Smooth muscle cell (in vitro differentiated cells): ENCODE measurements at regions not wholly inside any gene's neighbourhood (a gene's known extent, or its start where the extent isn't known, plus 50 kb on each side); places are given as distances from the start of the nearest gene placed in this dataset.
"Not testable (repeated sequence)": the region's sequence is repeated elsewhere in the genome, so short reads cannot be mapped to it uniquely, and the experiment has no call there.

Source experiments
- DNase-seq: peaks from one replicate; lab custom pipeline; 2025; ENCODE audit not compliant: unreplicated experiment; lab: John Stamatoyannopoulos, UW
- H2AFZ ChIP-seq: fragments of 200-600 bp; sonication (generic); 2 replicates; pipeline ENCODE4 v1.6.0; 2016; ENCODE audit warnings: antibody characterized with exemption, low read depth, mild to moderate bottlenecking
- H3F3A ChIP-seq: fragments of 200-600 bp; sonication (generic); 2 replicates; pipeline ENCODE4 v1.6.0; 2017; ENCODE audit warnings: antibody characterized with exemption, low read depth
- H3K27ac ChIP-seq: fragments of 200-600 bp; sonication (generic); 2 replicates; pipeline ENCODE4 v1.5.1; 2016; ENCODE audit warnings: low read depth, mild to moderate bottlenecking
- H3K27me3 ChIP-seq: fragments of 200-600 bp; sonication (generic); 2 replicates; pipeline ENCODE4 v1.6.1; 2016; ENCODE audit warnings: low read depth, mild to moderate bottlenecking
- H3K36me3 ChIP-seq: fragments of 200-600 bp; sonication (generic); 2 replicates; pipeline ENCODE4 v1.5.1; 2016; ENCODE audit warnings: low read depth
- H3K4me1 ChIP-seq: fragments of 200-600 bp; sonication (generic); 2 replicates; pipeline ENCODE4 v1.5.1; 2016; ENCODE audit warnings: low read depth
- H3K4me2 ChIP-seq: fragments of 200-600 bp; sonication (generic); 2 replicates; pipeline ENCODE4 v1.6.0; 2016; ENCODE audit warnings: mild to moderate bottlenecking
- H3K4me3 ChIP-seq: fragments of 200-600 bp; sonication (generic); 2 replicates; pipeline ENCODE4 v1.5.1; 2016; ENCODE audit warnings: mild to moderate bottlenecking
- H3K79me2 ChIP-seq: fragments of 200-600 bp; sonication (generic); 2 replicates; pipeline ENCODE4 v1.6.0; 2016; ENCODE audit warnings: low read depth, mild to moderate bottlenecking
- H3K9ac ChIP-seq: fragments of 200-600 bp; sonication (generic); 2 replicates; pipeline ENCODE4 v1.6.0; 2016; ENCODE audit warnings: low read depth
- H3K9me3 ChIP-seq: fragments of 200-600 bp; sonication (generic); replicated peaks from 2 replicates; pipeline ENCODE4 v1.5.1; 2016; ENCODE audit warnings: low read depth
- H4K20me1 ChIP-seq: fragments of 200-600 bp; sonication (generic); 2 replicates; pipeline ENCODE4 v1.6.0; 2016; ENCODE audit warnings: low read depth
- WGBS: methylation state at CpG from one replicate; pipeline ENCODE4 v1.1.7; 2016; ENCODE audit warnings: low lambda C conversion rate; 5-methylcytosine and 5-hydroxymethylcytosine counted together
- TF ChIP-seq, protein P1 (sequence below): fragments of 200-600 bp; sonication (generic); IDR thresholded peaks from 2 replicates; pipeline ENCODE4 v1.5.1; 2017; ENCODE audit warnings: borderline replicate concordance, mild to moderate bottlenecking, antibody characterized with exemption; ENCODE audit not compliant: insufficient read depth, poor library complexity, severe bottlenecking

DNA sequence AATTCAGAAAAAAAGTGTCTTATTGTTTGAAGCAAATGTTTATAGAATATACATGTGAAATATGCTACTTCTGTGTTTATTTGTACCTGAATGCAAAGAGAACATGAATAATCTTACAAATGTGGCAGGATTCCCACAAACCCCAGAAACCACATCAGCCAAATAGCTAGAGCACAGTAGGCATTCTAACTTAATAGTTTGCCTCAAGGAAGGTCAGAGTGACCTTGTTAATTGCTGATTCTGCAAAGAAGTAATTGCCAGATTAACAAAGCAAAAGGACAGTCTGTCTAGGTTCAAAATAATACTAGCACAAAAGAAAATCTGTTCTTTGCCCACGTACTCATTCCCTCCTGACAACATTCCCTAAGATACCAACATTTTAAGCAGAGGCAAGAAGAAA is 604.0 kb downstream of the PYDC2 start:
- peaks cover 15% of the 10 kb centered on the region for H3K4me1 ChIP-seq
- no peaks in the 10 kb centered on the region for H3F3A ChIP-seq
- H4K20me1 ChIP-seq: no peaks in the 10 kb centered on the region
- H3K4me2 ChIP-seq: no peak overlapping the region
- no peaks in the 10 kb centered on the region for H3K36me3 ChIP-seq
- H3K9ac ChIP-seq: no peak overlapping the region
- H2AFZ ChIP-seq: no peak overlapping the region
- no peak overlapping the region for H3K27ac ChIP-seq
- no peaks in the 10 kb centered on the region for H3K79me2 ChIP-seq
- TF ChIP-seq, protein P1, sequence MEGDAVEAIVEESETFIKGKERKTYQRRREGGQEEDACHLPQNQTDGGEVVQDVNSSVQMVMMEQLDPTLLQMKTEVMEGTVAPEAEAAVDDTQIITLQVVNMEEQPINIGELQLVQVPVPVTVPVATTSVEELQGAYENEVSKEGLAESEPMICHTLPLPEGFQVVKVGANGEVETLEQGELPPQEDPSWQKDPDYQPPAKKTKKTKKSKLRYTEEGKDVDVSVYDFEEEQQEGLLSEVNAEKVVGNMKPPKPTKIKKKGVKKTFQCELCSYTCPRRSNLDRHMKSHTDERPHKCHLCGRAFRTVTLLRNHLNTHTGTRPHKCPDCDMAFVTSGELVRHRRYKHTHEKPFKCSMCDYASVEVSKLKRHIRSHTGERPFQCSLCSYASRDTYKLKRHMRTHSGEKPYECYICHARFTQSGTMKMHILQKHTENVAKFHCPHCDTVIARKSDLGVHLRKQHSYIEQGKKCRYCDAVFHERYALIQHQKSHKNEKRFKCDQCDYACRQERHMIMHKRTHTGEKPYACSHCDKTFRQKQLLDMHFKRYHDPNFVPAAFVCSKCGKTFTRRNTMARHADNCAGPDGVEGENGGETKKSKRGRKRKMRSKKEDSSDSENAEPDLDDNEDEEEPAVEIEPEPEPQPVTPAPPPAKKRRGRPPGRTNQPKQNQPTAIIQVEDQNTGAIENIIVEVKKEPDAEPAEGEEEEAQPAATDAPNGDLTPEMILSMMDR: no peak
- no peak for DNase-seq
- H3K9me3 ChIP-seq: no peaks in the 10 kb centered on the region
- H3K4me3 ChIP-seq: no peak overlapping the region
- WGBS: 83% methylated on average over 1 of the region's 1 CpG
- H3K27me3 ChIP-seq: no peaks in the 10 kb centered on the region

DNA sequence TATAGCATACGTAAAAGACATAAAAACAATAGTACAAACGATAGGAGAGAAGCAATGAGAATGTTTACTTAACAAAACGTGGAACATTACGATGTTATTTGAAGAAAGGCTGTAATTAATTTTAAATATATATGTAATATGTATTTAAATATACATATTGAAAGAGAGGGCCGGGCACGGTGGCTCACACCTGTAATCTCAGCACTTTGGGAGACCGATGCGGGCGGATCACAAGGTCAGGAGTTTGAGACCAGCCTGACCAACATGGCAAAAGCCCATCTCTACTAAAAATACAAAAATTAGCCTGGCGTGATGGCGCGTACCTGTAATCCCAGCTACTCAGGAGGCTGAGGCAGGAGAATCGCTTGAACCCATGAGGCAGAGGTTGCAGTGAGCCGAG is 605.3 kb downstream of the PYDC2 start:
- WGBS: 95% methylated on average over 14 of the region's 14 CpGs
- H2AFZ ChIP-seq, H3K4me2 ChIP-seq, H3K4me1 ChIP-seq, H3K36me3 ChIP-seq, H3F3A ChIP-seq, H3K27me3 ChIP-seq, DNase-seq, H3K9me3 ChIP-seq, H3K27ac ChIP-seq, H3K9ac ChIP-seq, H3K4me3 ChIP-seq, H4K20me1 ChIP-seq, H3K79me2 ChIP-seq: not testable (repeated sequence)

DNA sequence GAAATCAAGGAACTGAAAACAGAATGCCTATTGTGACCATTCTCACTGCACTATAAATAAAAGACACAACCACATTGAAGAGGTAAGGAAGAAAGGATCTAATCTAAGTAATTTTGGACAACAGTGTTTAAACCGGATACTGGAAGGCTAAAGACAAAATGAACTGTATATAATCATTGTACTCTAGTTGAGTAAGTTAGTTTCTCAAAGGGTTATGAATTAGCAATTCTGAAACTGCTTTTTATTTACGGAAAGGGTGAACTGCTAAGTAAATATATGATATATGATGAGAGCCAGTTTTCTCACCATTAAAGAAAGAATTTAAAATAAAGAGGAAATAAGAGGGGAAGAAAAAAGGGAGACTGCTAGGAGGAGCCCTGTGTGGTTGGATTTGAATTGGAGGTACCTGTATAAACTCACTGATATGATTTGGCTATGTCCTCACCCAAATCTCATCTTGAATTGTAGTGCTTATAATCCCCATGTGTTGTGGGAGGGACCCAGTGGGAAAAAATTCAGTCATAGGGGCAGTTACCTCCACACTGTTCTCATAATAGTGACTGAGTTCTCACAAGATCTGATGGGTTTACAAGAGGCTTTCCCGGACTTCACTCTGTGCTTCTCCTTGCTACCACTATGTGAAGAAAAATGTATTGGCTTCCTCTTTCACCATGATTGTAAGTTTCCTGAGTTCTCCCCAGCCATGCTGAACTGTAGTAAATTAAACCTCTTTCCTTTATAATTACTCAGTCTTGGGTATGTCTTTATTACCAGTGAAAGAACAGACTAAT is 607.7 kb downstream of the PYDC2 start:
- TF ChIP-seq, protein P1: no peak
- no peak for DNase-seq
- H3K9me3 ChIP-seq: no peaks in the 10 kb centered on the region
- 91% methylated on average over 3 of the region's 3 CpGs for WGBS
- peaks cover 2% of the 10 kb centered on the region for H3K4me1 ChIP-seq
- no peaks in the 10 kb centered on the region for H3K79me2 ChIP-seq
- H3F3A ChIP-seq: no peaks in the 10 kb centered on the region
- no peaks in the 10 kb centered on the region for H3K27me3 ChIP-seq
- no peak overlapping the region for H3K4me3 ChIP-seq
- no peak overlapping the region for H3K4me2 ChIP-seq
- no peak overlapping the region for H3K9ac ChIP-seq
- H3K27ac ChIP-seq: no peak overlapping the region
- H3K36me3 ChIP-seq: no peaks in the 10 kb centered on the region
- no peaks in the 10 kb centered on the region for H4K20me1 ChIP-seq
- H2AFZ ChIP-seq: no peak overlapping the region

DNA sequence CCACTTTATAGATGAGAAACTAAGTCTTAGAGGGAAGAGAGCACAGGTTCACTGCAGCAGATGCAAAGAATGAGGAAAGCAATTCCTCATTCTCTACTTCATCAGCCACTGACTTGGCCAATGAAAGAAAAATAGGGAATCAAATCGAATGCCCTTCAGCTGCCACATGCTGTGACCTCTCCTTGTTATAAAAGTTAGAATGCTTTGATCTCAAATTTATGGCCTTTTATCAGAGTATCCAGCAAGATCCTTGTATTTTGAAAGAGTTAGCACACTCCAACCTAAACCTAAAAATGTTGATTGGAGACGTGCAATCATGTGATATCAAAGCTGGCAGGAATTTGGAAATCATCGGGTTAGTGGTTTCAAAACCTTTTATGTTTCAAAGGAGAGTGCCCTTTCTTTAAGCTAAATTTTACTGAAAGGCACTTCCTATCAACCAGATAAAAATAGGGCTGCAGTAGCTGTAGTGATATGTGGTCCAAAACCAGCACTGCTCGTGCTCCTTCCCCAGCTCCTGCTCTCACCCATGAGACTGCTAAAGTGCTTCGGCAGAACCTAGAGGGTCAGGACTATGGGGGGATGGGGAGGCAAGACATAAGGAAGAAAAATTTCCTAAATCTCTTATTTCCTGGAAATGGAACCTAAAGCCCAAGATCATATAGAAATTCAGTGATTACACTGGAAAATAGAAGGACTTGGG is 617.0 kb downstream of the PYDC2 start:
- no peak overlapping the region for H3K4me2 ChIP-seq
- no peaks in the 10 kb centered on the region for H3K27me3 ChIP-seq
- WGBS: 79% methylated on average over 5 of the region's 5 CpGs
- TF ChIP-seq, protein P1: no peak
- H3K79me2 ChIP-seq: no peaks in the 10 kb centered on the region
- no peak overlapping the region for H2AFZ ChIP-seq
- no peaks in the 10 kb centered on the region for H3K9me3 ChIP-seq
- H3F3A ChIP-seq: no peaks in the 10 kb centered on the region
- H3K9ac ChIP-seq: no peak overlapping the region
- DNase-seq: no peak
- peaks cover 30% of the 10 kb centered on the region for H3K4me1 ChIP-seq
- no peaks in the 10 kb centered on the region for H4K20me1 ChIP-seq
- no peak overlapping the region for H3K4me3 ChIP-seq
- H3K36me3 ChIP-seq: no peaks in the 10 kb centered on the region
- no peak overlapping the region for H3K27ac ChIP-seq
